SK-N-SH (cell line): ENCODE measurements at regions not wholly inside any gene's neighbourhood (a gene's known extent, or its start where the extent isn't known, plus 50 kb on each side); places are given as distances from the start of the nearest gene placed in this dataset.
A peak's percentile ranks its signal among the peaks of the same experiment; 100 is the strongest.

Source experiments
- CTCF ChIA-PET: fragments of 300-600, 350-600 bp; formaldehyde crosslinking; extraction: SDS; loops from one replicate; lab custom pipeline; 2021; lab: Yijun Ruan, JAX
- POLR2A ChIA-PET: fragments of 350-600 bp; sonication (Branson Sonifier 250); formaldehyde crosslinking; extraction: SDS; loops from one replicate; lab custom pipeline; 2020; ENCODE audit warnings: antibody characterized with exemption, inconsistent platforms; lab: Yijun Ruan, JAX
- DNase-seq: peaks from one replicate; pipeline ENCODE4 v3.0.0; 2012
- H2AFZ ChIP-seq: fragments of 200-600 bp; sonication (generic); 2 replicates; pipeline ENCODE4 v1.8.1; 2016; ENCODE audit warnings: antibody characterized with exemption, mild to moderate bottlenecking, low read depth
- H3F3A ChIP-seq: fragments of 200-600 bp; sonication (generic); replicated peaks from 2 replicates; pipeline ENCODE3; 2016; ENCODE audit warnings: antibody characterized with exemption, mild to moderate bottlenecking; ENCODE audit not compliant: insufficient read depth
- H3K27ac ChIP-seq, 2 experiments: fragments of 200-500 bp in 1 of 2; fragments of 200-600 bp in 1 of 2; sonication (Bioruptor generic) in 1 of 2; sonication (generic), shearing (Covaris generic) in 1 of 2; 2 replicates each; pipeline versions ENCODE4 v1.5.1 to v1.6.1; 2014 to 2016; ENCODE audit warnings: low read depth in 2 of 2, inconsistent platforms in 1 of 2, low read length in 1 of 2, mild to moderate bottlenecking in 1 of 2, mixed read lengths in 1 of 2
- H3K27me3 ChIP-seq: fragments of 200-600 bp; sonication (generic), shearing (Covaris generic); 2 replicates; pipeline ENCODE4 v1.6.1; 2016; ENCODE audit warnings: mixed run types; ENCODE audit not compliant: insufficient read depth
- H3K36me3 ChIP-seq, 2 experiments: fragments of 200-500 bp in 1 of 2; fragments of 200-600 bp in 1 of 2; sonication (Bioruptor generic) in 1 of 2; sonication (generic) in 1 of 2; replicated peaks in 1 of 2; 2 replicates each; pipeline versions ENCODE3 to v1.5.1; 2014 to 2016; ENCODE audit warnings: low read length in 1 of 2, mild to moderate bottlenecking in 1 of 2; ENCODE audit not compliant: insufficient read depth in 2 of 2, control insufficient read depth in 1 of 2
- H3K4me1 ChIP-seq, 2 experiments: fragments of 200-500 bp in 1 of 2; fragments of 200-600 bp in 1 of 2; sonication (Bioruptor generic) in 1 of 2; sonication (generic), shearing (Covaris generic) in 1 of 2; 2 replicates each; pipeline versions ENCODE4 v1.5.1 to v1.6.1; 2014 to 2016; ENCODE audit warnings: low read depth in 1 of 2, low read length in 1 of 2, mixed run types in 1 of 2; ENCODE audit not compliant: insufficient read depth in 2 of 2, control insufficient read depth in 1 of 2
- H3K4me2 ChIP-seq: fragments of 200-600 bp; sonication (generic), shearing (Covaris generic); 2 replicates; pipeline ENCODE4 v1.6.1; 2017; ENCODE audit warnings: mixed run types
- H3K4me3 ChIP-seq, 2 experiments: fragments of 200-500 bp in 1 of 2; fragments of 200-600 bp in 1 of 2; sonication (Bioruptor generic) in 1 of 2; sonication (generic), shearing (Covaris generic) in 1 of 2; 2 replicates each; pipeline versions ENCODE4 v1.5.1 to v1.8.1; 2014 to 2016; ENCODE audit warnings: low read depth in 2 of 2, inconsistent platforms in 1 of 2, low read length in 1 of 2, mild to moderate bottlenecking in 1 of 2, mixed read lengths in 1 of 2, moderate library complexity in 1 of 2
- H3K79me2 ChIP-seq: fragments of 200-600 bp; sonication (generic); 2 replicates; pipeline ENCODE4 v1.8.1; 2017; ENCODE audit warnings: mild to moderate bottlenecking; ENCODE audit not compliant: insufficient read depth
- H3K9ac ChIP-seq: fragments of 200-600 bp; sonication (generic); 2 replicates; pipeline ENCODE4 v1.6.1; 2017; ENCODE audit warnings: mixed run types
- H3K9me2 ChIP-seq: fragments of 200-600 bp; sonication (generic); 2 replicates; pipeline ENCODE4 v1.6.1; 2017; ENCODE audit warnings: mixed run types
- H3K9me3 ChIP-seq: fragments of 200-600 bp; sonication (generic); 2 replicates; pipeline ENCODE4 v1.6.1; 2017; ENCODE audit warnings: mixed run types, mild to moderate bottlenecking, moderate library complexity
- H4K20me1 ChIP-seq: fragments of 200-600 bp; sonication (generic); 2 replicates; pipeline ENCODE4 v1.6.1; 2017; ENCODE audit warnings: mild to moderate bottlenecking, mixed run types; ENCODE audit not compliant: insufficient read depth
- CHD2 ChIP-seq: fragments of 150-350 bp; IDR thresholded peaks from 2 replicates; pipeline ENCODE4 v1.6.1; 2018; ENCODE audit warnings: low read length; ENCODE audit not compliant: partially characterized antibody
- CTCF ChIP-seq: fragments of 200-600 bp; sonication (generic); IDR thresholded peaks from 2 replicates; pipeline ENCODE4 v1.6.1; 2017; ENCODE audit warnings: antibody characterized with exemption, mild to moderate bottlenecking, moderate library complexity
- ELF1 ChIP-seq: IDR thresholded peaks from 2 replicates; pipeline ENCODE4 v1.4.0; 2012
- FOSL2 ChIP-seq: IDR thresholded peaks from 2 replicates; pipeline ENCODE4 v1.4.0; 2012; ENCODE audit warnings: low read depth, mild to moderate bottlenecking, moderate library complexity, borderline replicate concordance
- FOXJ3 ChIP-seq: sonication (generic); formaldehyde crosslinking; IDR thresholded peaks from 2 replicates; pipeline ENCODE4 v1.5.1; 2020; ENCODE audit warnings: mild to moderate bottlenecking, missing genetic modification reagents
- FOXM1 ChIP-seq: IDR thresholded peaks from 2 replicates; pipeline ENCODE4 v1.4.0; 2012; ENCODE audit warnings: low read depth, mild to moderate bottlenecking
- GABPA ChIP-seq: IDR thresholded peaks from 2 replicates; pipeline ENCODE4 v1.4.0; 2012; ENCODE audit warnings: low read depth, mild to moderate bottlenecking
- JUND ChIP-seq: IDR thresholded peaks from 2 replicates; pipeline ENCODE4 v1.4.0; 2012
- MAX ChIP-seq: IDR thresholded peaks from 2 replicates; pipeline ENCODE4 v1.4.0; 2012; ENCODE audit warnings: low read depth
- MEF2A ChIP-seq: IDR thresholded peaks from 2 replicates; pipeline ENCODE4 v1.4.0; 2012; ENCODE audit warnings: low read depth, borderline replicate concordance
- NFIC ChIP-seq: IDR thresholded peaks from 2 replicates; pipeline ENCODE4 v1.4.0; 2012; ENCODE audit warnings: borderline replicate concordance
- NRF1 ChIP-seq: IDR thresholded peaks from 2 replicates; pipeline ENCODE4 v1.6.1; 2012; ENCODE audit warnings: low read depth, mild to moderate bottlenecking, low read length
- POLR2AphosphoS5 ChIP-seq: IDR thresholded peaks from 2 replicates; pipeline ENCODE4 v1.6.1; 2012; ENCODE audit warnings: low read depth, low read length
- RCOR1 ChIP-seq: fragments of 150-350 bp; IDR thresholded peaks from 2 replicates; pipeline ENCODE4 v1.6.1; 2017; ENCODE audit warnings: antibody characterized with exemption, low read length
- REST ChIP-seq: IDR thresholded peaks from 2 replicates; pipeline ENCODE4 v1.6.1; 2012; ENCODE audit warnings: mild to moderate bottlenecking, low read depth, low read length, moderate library complexity
- SIN3A ChIP-seq: IDR thresholded peaks from 2 replicates; pipeline ENCODE4 v1.6.1; 2012; ENCODE audit warnings: low read depth, mild to moderate bottlenecking, low read length, moderate library complexity, borderline replicate concordance
- SMC3 ChIP-seq: IDR thresholded peaks from 2 replicates; pipeline ENCODE4 v1.6.1; 2012; ENCODE audit warnings: low read depth, low read length, improper control_type of control experiment
- TAF1 ChIP-seq: IDR thresholded peaks from 2 replicates; pipeline ENCODE4 v1.6.1; 2012; ENCODE audit warnings: low read depth, mild to moderate bottlenecking, low read length, moderate library complexity, borderline replicate concordance
- TCF12 ChIP-seq: IDR thresholded peaks from 2 replicates; pipeline ENCODE4 v1.4.0; 2012
- USF2 ChIP-seq: fragments of 150-350 bp; IDR thresholded peaks from 2 replicates; pipeline ENCODE4 v1.6.1; 2017; ENCODE audit warnings: antibody characterized with exemption, low read length, low read depth, borderline replicate concordance
- YY1 ChIP-seq: IDR thresholded peaks from 2 replicates; pipeline ENCODE4 v1.4.0; 2012; ENCODE audit warnings: low read depth, mild to moderate bottlenecking
- WGBS: methylation state at CpG from one replicate; pipeline ENCODE4 v1.1.6; 2017; ENCODE audit warnings: low lambda C conversion rate; 5-methylcytosine and 5-hydroxymethylcytosine counted together

- no peaks in the 10 kb centered on the region for H4K20me1 ChIP-seq
- no peaks in the 10 kb centered on the region for H3K9me2 ChIP-seq
- 88% methylated on average over 10 of the region's 11 CpGs for WGBS
- no peaks in the 10 kb centered on the region for H3K9me3 ChIP-seq
- no peak overlapping the region for H3K4me3 ChIP-seq
- H3K79me2 ChIP-seq, result no peaks in the 10 kb centered on the region
- ChIA-PET CTCF (interaction anchor here (0.7 kb wide), 1 partner anchor 12 kb away, joined by 3 read pairs; no protein-coding TSS in a partner anchor), POLR2A (no interaction called here)
- H3K9ac ChIP-seq, result no peak overlapping the region
- no peaks in the 10 kb centered on the region for H3K27me3 ChIP-seq
- no peak overlapping the region for H2AFZ ChIP-seq
- peaks cover 0 to 7% of the 10 kb centered on the region in 2 experiments; a peak in 1 of 4 replicates for H3K4me1 ChIP-seq
- H3F3A ChIP-seq, result no peaks in the 10 kb centered on the region
- no peak overlapping the region for H3K27ac ChIP-seq
- no peak overlapping the region for H3K4me2 ChIP-seq
- no peak for DNase-seq
- no peak for TF ChIP-seq RCOR1
- TF ChIP-seq FOXM1, result no peak
- no peak for TF ChIP-seq TCF12
- no peak for TF ChIP-seq REST
- TF ChIP-seq SMC3, result no peak
- TF ChIP-seq CTCF, result no peak
- no peak for TF ChIP-seq YY1
- no peak for TF ChIP-seq NFIC
- no peak for TF ChIP-seq TAF1
- TF ChIP-seq SIN3A, result no peak
- no peak for TF ChIP-seq NRF1
- TF ChIP-seq GABPA, result no peak
- no peak for TF ChIP-seq FOXJ3 (CRISPR knock-in tag)
- no peaks in the 10 kb centered on the region for H3K36me3 ChIP-seq
Measured at GRCh38 chr22:27603111-27603799, 198.3 kb downstream of the MN1 start.

GRCh38 chr22:27603800-27604144 lies 197.8 kb downstream of the MN1 start:
- H3K9me3 ChIP-seq, result no peaks in the 10 kb centered on the region
- peaks cover 0 to 7% of the 10 kb centered on the region in 2 experiments; a peak in 1 of 4 replicates for H3K4me1 ChIP-seq
- no peak overlapping the region for H2AFZ ChIP-seq
- H3K36me3 ChIP-seq, result no peaks in the 10 kb centered on the region
- H3K79me2 ChIP-seq, result no peaks in the 10 kb centered on the region
- no peak overlapping the region for H3K27ac ChIP-seq
- ChIA-PET POLR2A (no interaction called here), CTCF (interaction anchor here (0.7 to 0.9 kb wide), 2 partner anchors 8 to 12 kb away, joined by 3 read pairs; no protein-coding TSS in a partner anchor)
- WGBS, result 68% methylated on average over 8 of the region's 9 CpGs
- no peaks in the 10 kb centered on the region for H3K27me3 ChIP-seq
- no peaks in the 10 kb centered on the region for H3F3A ChIP-seq
- no peak overlapping the region for H3K4me2 ChIP-seq
- peak; percentile 68 for DNase-seq
- H3K9me2 ChIP-seq, result no peaks in the 10 kb centered on the region
- no peak overlapping the region for H3K9ac ChIP-seq
- no peak overlapping the region for H3K4me3 ChIP-seq
- no peaks in the 10 kb centered on the region for H4K20me1 ChIP-seq
- TF ChIP-seq YY1, result no peak
- no peak for TF ChIP-seq SIN3A
- TF ChIP-seq ELF1, result no peak
- no peak for TF ChIP-seq FOXM1
- no peak for TF ChIP-seq TCF12
- no peak for TF ChIP-seq USF2
- TF ChIP-seq CHD2, result no peak
- TF ChIP-seq POLR2AphosphoS5, result no peak
- TF ChIP-seq MAX, result no peak
- TF ChIP-seq MEF2A, result no peak
- TF ChIP-seq JUND, result no peak
- TF ChIP-seq FOSL2, result no peak
- TF ChIP-seq GABPA, result no peak
- no peak for TF ChIP-seq RCOR1
